ENCODE measurements at regions not wholly inside any gene's neighbourhood (a gene's known extent, or its start where the extent isn't known, plus 50 kb on each side); places are given as distances from the start of the nearest gene placed in this dataset.

GRCh38 chr18:55778788-55779690, 191.0 kb upstream of the TCF4 start:
- no peaks in the 10 kb centered on the region for H3F3A ChIP-seq (ENCODE audit: insufficient read depth, low read length)
- no peaks in the 10 kb centered on the region for H3K9me3 ChIP-seq (replicated peaks; ENCODE audit: insufficient read depth, low read length)
- peak overlapping the region; percentile 32; the same call in 1 of the 2 replicates for H3K9ac ChIP-seq (ENCODE audit: low read length)
- H3K27ac ChIP-seq (ENCODE audit: low read length) = no peak overlapping the region
- no peaks in the 10 kb centered on the region for H3K79me2 ChIP-seq (ENCODE audit: low read length)
- peak overlapping the region; percentile 69 for H3K4me3 ChIP-seq (ENCODE audit: low read length)
- no peaks in the 10 kb centered on the region for H3K36me3 ChIP-seq (replicated peaks; ENCODE audit: insufficient read depth, low read length)
- TF ChIP-seq EZH2 (optimal IDR thresholded peaks at IDR 0.05; ENCODE audit: low read depth, low read length) (no peak), CTCF (IDR thresholded peaks at IDR 0.05; ENCODE audit: low read length) (no peak), EZH2phosphoT487 (IDR thresholded peaks at IDR 0.05; ENCODE audit: low read length) (no peak)
- no peaks in the 10 kb centered on the region for H3K4me1 ChIP-seq (ENCODE audit: low read length)
- H2AFZ ChIP-seq (ENCODE audit: low read length) = peak overlapping the region; percentile 48
- H4K20me1 ChIP-seq (ENCODE audit: insufficient read depth, low read length) = no peaks in the 10 kb centered on the region
- DNase-seq = peak; percentile 44
- H3K9me2 ChIP-seq (replicated peaks; ENCODE audit: insufficient read depth, low read length) = no peaks in the 10 kb centered on the region
- H3K27me3 ChIP-seq (replicated peaks; ENCODE audit: insufficient read depth, low read length) = no peaks in the 10 kb centered on the region
- H3K4me2 ChIP-seq (ENCODE audit: low read depth, low read length) = peak overlapping the region; percentile 65

- H3K9me3 ChIP-seq (replicated peaks; ENCODE audit: insufficient read depth, low read length) = no peaks in the 10 kb centered on the region
- no peaks in the 10 kb centered on the region for H3K9me2 ChIP-seq (replicated peaks; ENCODE audit: insufficient read depth, low read length)
- TF ChIP-seq CTCF (IDR thresholded peaks at IDR 0.05; ENCODE audit: low read length) (no peak), EZH2 (optimal IDR thresholded peaks at IDR 0.05; ENCODE audit: low read depth, low read length) (no peak), EZH2phosphoT487 (IDR thresholded peaks at IDR 0.05; ENCODE audit: low read length) (no peak)
- H3K4me2 ChIP-seq (ENCODE audit: low read depth, low read length) = no peak overlapping the region
- no peaks in the 10 kb centered on the region for H4K20me1 ChIP-seq (ENCODE audit: insufficient read depth, low read length)
- H3K27me3 ChIP-seq (replicated peaks; ENCODE audit: insufficient read depth, low read length) = no peaks in the 10 kb centered on the region
- H3K9ac ChIP-seq (ENCODE audit: low read length) = no peak overlapping the region
- no peaks in the 10 kb centered on the region for H3K79me2 ChIP-seq (ENCODE audit: low read length)
- H3F3A ChIP-seq (ENCODE audit: insufficient read depth, low read length) = no peaks in the 10 kb centered on the region
- H3K27ac ChIP-seq (ENCODE audit: low read length) = no peak overlapping the region
- H3K4me3 ChIP-seq (ENCODE audit: low read length) = no peak overlapping the region
- no peak for DNase-seq
- H3K4me1 ChIP-seq (ENCODE audit: low read length) = no peaks in the 10 kb centered on the region
- H2AFZ ChIP-seq (ENCODE audit: low read length) = no peak overlapping the region
- H3K36me3 ChIP-seq (replicated peaks; ENCODE audit: insufficient read depth, low read length) = no peaks in the 10 kb centered on the region
These were observed 189.8 kb upstream of the TCF4 start for GRCh38 chr18:55777666-55778304.

GRCh38 chr18:55775972-55776371, 188.0 kb upstream of the TCF4 start:
- DNase-seq = no peak
- no peak overlapping the region for H3K9ac ChIP-seq (ENCODE audit: low read length)
- TF ChIP-seq EZH2phosphoT487 (IDR thresholded peaks at IDR 0.05; ENCODE audit: low read length) (no peak), CTCF (IDR thresholded peaks at IDR 0.05; ENCODE audit: low read length) (no peak), EZH2 (optimal IDR thresholded peaks at IDR 0.05; ENCODE audit: low read depth, low read length) (no peak)

More at GRCh38 chr18:55775972-55776371, 188.0 kb upstream of the TCF4 start:
- no peaks in the 10 kb centered on the region for H3K9me3 ChIP-seq (replicated peaks; ENCODE audit: insufficient read depth, low read length)
- no peaks in the 10 kb centered on the region for H3K4me1 ChIP-seq (ENCODE audit: low read length)
- no peaks in the 10 kb centered on the region for H3F3A ChIP-seq (ENCODE audit: insufficient read depth, low read length)
- no peaks in the 10 kb centered on the region for H3K27me3 ChIP-seq (replicated peaks; ENCODE audit: insufficient read depth, low read length)
- H3K36me3 ChIP-seq (replicated peaks; ENCODE audit: insufficient read depth, low read length) = no peaks in the 10 kb centered on the region
- no peak overlapping the region for H3K4me2 ChIP-seq (ENCODE audit: low read depth, low read length)
- H3K79me2 ChIP-seq (ENCODE audit: low read length) = no peaks in the 10 kb centered on the region
- H4K20me1 ChIP-seq (ENCODE audit: insufficient read depth, low read length) = no peaks in the 10 kb centered on the region
- H3K27ac ChIP-seq (ENCODE audit: low read length) = no peak overlapping the region
- H3K9me2 ChIP-seq (replicated peaks; ENCODE audit: insufficient read depth, low read length) = no peaks in the 10 kb centered on the region
- no peak overlapping the region for H3K4me3 ChIP-seq (ENCODE audit: low read length)
- H2AFZ ChIP-seq (ENCODE audit: low read length) = no peak overlapping the region

Measured in MM.1S (cell line).